ENCODE measurements at regions not wholly inside any gene's neighbourhood (a gene's known extent, or its start where the extent isn't known, plus 50 kb on each side); places are given as distances from the start of the nearest gene placed in this dataset.

DNA sequence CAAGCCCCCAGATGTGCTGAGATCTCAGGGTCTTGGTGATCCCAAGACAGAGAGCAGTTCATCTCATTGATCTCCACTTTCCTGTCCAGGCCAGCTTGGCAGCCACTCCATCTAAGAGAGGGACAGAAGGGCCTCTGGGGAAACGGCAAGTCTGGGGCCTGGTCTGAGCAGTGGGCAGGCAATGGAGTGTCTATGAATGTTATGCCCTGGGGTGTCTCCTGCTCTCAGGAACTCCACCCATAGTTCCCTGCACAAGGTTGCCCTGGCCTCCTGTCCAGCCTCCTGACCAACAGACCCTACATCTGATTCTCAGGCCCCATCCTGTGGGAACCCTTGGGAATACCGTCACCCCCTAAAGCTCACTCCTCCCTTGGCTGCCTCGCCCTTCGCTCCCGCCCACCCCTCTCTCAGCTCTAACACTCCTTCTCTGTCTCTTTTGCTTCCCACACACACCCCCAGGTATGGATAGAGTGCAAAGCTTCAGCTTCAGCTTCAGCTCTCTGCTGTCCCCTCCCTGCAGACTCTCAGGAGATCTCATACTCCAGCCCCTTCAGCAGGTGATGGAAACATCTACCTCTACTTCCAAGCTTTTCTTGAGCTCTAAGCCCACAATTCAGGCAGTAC lies 83.0 kb downstream of the HIF1AN start:
- CTCF ChIA-PET: interaction anchor here (1.0 to 1.6 kb wide), 3 partner anchors 15 to 57 kb away, joined by 3 to 5 read pairs (median 4); no protein-coding TSS in a partner anchor
- Histone ChIP-seq H3K4me3 (ENCODE audit: control insufficient read depth in 1 of 7, extremely low read depth in 1 of 7, insufficient read depth in 4 of 7, low read depth in 2 of 7, low read length in 6 of 7) (no peak overlapping the region), H3K4me1 (ENCODE audit: control extremely low read depth in 1 of 4, control insufficient read depth in 4 of 4, insufficient read depth in 4 of 4, low read length in 3 of 4) (no peaks in the 10 kb centered on the region), H3K36me3 (ENCODE audit: control insufficient read depth in 4 of 4, insufficient read depth in 4 of 4, low read length in 3 of 4) (no peaks in the 10 kb centered on the region), H3K9me3 (ENCODE audit: control extremely low read depth in 1 of 5, control insufficient read depth in 4 of 5, insufficient read depth in 2 of 5, low read depth in 1 of 5, low read length in 4 of 5) (no peaks in the 10 kb centered on the region), H3K27ac (ENCODE audit: insufficient read depth in 1 of 2, low read depth in 1 of 2, low read length in 2 of 2, poor library complexity in 1 of 2, severe bottlenecking in 2 of 2) (no peak overlapping the region), H3K27me3 (replicated peaks in 2 of 5; ENCODE audit: control insufficient read depth in 4 of 5, insufficient read depth in 5 of 5, low read length in 4 of 5) (peaks cover 0 to 92% (median 19%) of the 10 kb centered on the region in 5 experiments)
- 63% methylated on average over 1 of the region's 5 CpGs for WGBS (ENCODE audit: insufficient coverage)
- no peak for DNase-seq
- POLR2A ChIA-PET: no interaction called here

DNA sequence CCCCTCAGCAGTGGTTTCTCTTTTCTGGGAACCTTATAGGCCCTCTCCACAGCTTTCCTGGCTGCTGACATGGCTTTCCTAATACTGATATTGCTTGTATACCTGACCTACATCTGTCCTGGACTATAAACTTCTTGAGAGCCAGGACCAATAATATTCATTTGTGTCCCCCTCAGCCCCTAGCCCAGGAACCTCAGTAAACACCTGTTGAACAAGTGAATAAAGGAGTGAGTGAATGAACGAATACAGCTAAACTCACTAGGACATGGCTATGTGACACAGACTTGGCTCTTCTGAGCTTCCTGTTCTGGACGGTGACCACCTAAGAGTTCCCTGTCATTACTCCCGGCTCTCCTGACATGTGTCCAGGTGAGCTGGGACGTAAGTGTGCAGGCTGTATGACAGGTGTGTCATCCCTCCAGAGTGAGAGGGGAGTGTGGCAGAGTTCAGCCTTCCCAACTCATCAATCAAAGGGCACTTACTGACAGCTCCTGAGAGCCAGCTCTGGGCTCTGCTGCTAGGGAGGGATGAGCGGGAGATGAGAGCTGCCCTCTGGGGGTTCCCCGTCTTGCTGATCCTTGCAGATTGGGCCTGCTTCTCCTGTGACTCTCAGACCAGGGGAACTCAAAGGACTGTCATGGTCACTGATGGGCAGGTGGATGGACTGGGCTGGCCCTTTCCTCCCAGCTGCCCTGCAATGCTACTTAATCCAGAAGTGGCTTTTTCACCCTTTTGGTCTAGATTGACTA lies 84.5 kb downstream of the HIF1AN start:
- Histone ChIP-seq H3K36me3 (ENCODE audit: control insufficient read depth in 4 of 4, insufficient read depth in 4 of 4, low read length in 3 of 4) (no peaks in the 10 kb centered on the region), H3K4me3 (ENCODE audit: control insufficient read depth in 1 of 7, extremely low read depth in 1 of 7, insufficient read depth in 4 of 7, low read depth in 2 of 7, low read length in 6 of 7) (no peak overlapping the region), H3K9me3 (ENCODE audit: control extremely low read depth in 1 of 5, control insufficient read depth in 4 of 5, insufficient read depth in 2 of 5, low read depth in 1 of 5, low read length in 4 of 5) (no peaks in the 10 kb centered on the region), H3K4me1 (ENCODE audit: control extremely low read depth in 1 of 4, control insufficient read depth in 4 of 4, insufficient read depth in 4 of 4, low read length in 3 of 4) (no peaks in the 10 kb centered on the region), H3K27me3 (replicated peaks in 2 of 5; ENCODE audit: control insufficient read depth in 4 of 5, insufficient read depth in 5 of 5, low read length in 4 of 5) (peaks cover 0 to 93% (median 24%) of the 10 kb centered on the region in 5 experiments), H3K27ac (ENCODE audit: insufficient read depth in 1 of 2, low read depth in 1 of 2, low read length in 2 of 2, poor library complexity in 1 of 2, severe bottlenecking in 2 of 2) (no peak overlapping the region)
- POLR2A ChIA-PET: no interaction called here
- DNase-seq: no peak
- WGBS (ENCODE audit: insufficient coverage): 85% methylated on average over 5 of the region's 6 CpGs
- CTCF ChIA-PET: interaction anchor here (1.5 to 1.6 kb wide), 2 partner anchors 19 to 56 kb away, joined by 4 to 5 read pairs; no protein-coding TSS in a partner anchor

DNA sequence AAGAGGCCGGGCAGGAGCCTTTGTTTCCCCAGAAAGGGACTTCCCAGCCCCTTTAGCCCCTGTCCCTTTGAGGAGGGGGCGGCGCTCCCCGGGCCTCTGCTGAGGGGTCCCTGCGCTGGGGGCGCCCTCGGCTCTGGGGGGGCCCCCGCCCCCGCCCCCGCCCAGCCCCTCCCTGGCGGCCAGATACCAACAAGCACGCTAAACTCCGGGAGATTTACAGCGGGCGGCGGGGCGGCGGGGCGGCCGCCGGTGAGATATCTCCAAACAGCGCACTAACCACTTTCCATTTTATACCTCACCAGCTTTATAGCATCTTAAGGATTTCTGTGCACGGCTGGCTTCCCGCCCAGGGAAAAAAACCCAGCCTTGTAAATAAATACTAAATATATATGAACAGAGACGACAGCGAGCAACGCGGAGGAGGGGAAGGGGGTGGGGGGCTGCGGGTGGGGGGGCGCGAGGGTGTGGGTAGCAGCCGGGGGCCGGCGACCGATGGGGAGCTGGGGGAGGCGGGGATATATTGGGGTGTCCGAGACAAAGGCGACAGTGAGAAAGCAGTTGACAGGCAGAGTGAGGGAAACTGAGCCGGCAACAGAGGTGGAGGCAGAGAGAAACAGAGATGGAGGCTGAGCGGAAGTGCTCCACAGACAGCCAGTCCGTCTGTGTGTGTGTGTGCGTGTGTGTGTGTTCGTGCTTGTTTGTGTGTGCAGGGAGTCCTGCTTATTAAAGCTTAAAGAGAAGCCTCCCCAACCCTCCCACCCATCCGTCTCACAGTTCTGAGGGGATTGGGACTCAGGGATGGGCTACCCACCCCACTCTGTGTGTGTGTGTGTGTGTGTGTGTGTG lies 85.8 kb downstream of the HIF1AN start:
- 21% methylated on average over 10 of the region's 44 CpGs for WGBS (ENCODE audit: insufficient coverage)
- CTCF ChIA-PET: interaction anchor here (1.5 kb wide), 1 partner anchor 58 kb away, joined by 4 read pairs; no protein-coding TSS in a partner anchor

DNA sequence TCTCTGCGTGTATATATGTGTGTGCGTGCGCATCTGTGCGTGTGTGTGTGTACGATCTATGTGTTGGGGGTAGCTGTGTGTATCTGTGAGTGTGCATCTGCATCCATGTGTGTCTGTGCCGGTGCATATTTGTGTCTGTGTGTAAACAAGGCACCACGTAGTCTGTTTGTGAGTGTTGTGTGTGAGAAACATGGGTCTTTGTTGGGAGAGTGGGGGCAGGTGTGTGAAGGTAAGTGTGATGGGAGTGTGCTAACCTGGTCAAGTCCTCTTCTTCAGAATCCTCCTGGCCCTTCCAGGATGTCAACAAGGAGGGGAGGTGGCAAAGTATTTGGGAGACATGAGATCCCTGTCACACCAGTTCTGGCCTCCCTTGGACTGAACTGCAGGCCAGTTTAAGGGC lies 87.2 kb downstream of the HIF1AN start:
- ChIA-PET POLR2A (no interaction called here), CTCF (no interaction called here)
- Histone ChIP-seq H3K27me3 (replicated peaks in 2 of 5; ENCODE audit: control insufficient read depth in 4 of 5, insufficient read depth in 5 of 5, low read length in 4 of 5) (peaks cover 2 to 93% (median 23%) of the 10 kb centered on the region in 5 experiments), H3K4me3 (ENCODE audit: control insufficient read depth in 1 of 7, extremely low read depth in 1 of 7, insufficient read depth in 4 of 7, low read depth in 2 of 7, low read length in 6 of 7) (no peak overlapping the region), H3K4me1 (ENCODE audit: control extremely low read depth in 1 of 4, control insufficient read depth in 4 of 4, insufficient read depth in 4 of 4, low read length in 3 of 4) (no peaks in the 10 kb centered on the region), H3K9me3 (ENCODE audit: control extremely low read depth in 1 of 5, control insufficient read depth in 4 of 5, insufficient read depth in 2 of 5, low read depth in 1 of 5, low read length in 4 of 5) (no peaks in the 10 kb centered on the region), H3K36me3 (ENCODE audit: control insufficient read depth in 4 of 4, insufficient read depth in 4 of 4, low read length in 3 of 4) (no peaks in the 10 kb centered on the region), H3K27ac (ENCODE audit: insufficient read depth in 1 of 2, low read depth in 1 of 2, low read length in 2 of 2, poor library complexity in 1 of 2, severe bottlenecking in 2 of 2) (no peak overlapping the region)
- 84% methylated on average over 7 of the region's 7 CpGs for WGBS (ENCODE audit: insufficient coverage)
- no peak for DNase-seq

More for the DNA sequence above, 85.8 kb downstream of the HIF1AN start:
- POLR2A ChIA-PET: no interaction called here
- peak; percentile 13 to 45 (median 42) for DNase-seq
- no peak overlapping the region for H3K27ac ChIP-seq (ENCODE audit: insufficient read depth in 1 of 2, low read depth in 1 of 2, low read length in 2 of 2, poor library complexity in 1 of 2, severe bottlenecking in 2 of 2)
- H3K27me3 ChIP-seq (replicated peaks in 2 of 5; ENCODE audit: control insufficient read depth in 4 of 5, insufficient read depth in 5 of 5, low read length in 4 of 5): peaks cover under 1 to 95% (median 29%) of the 10 kb centered on the region in 5 experiments
- no peak overlapping the region for H3K4me3 ChIP-seq (ENCODE audit: control insufficient read depth in 1 of 7, extremely low read depth in 1 of 7, insufficient read depth in 4 of 7, low read depth in 2 of 7, low read length in 6 of 7)
- no peaks in the 10 kb centered on the region for H3K36me3 ChIP-seq (ENCODE audit: control insufficient read depth in 4 of 4, insufficient read depth in 4 of 4, low read length in 3 of 4)
- H3K4me1 ChIP-seq (ENCODE audit: control extremely low read depth in 1 of 4, control insufficient read depth in 4 of 4, insufficient read depth in 4 of 4, low read length in 3 of 4): no peaks in the 10 kb centered on the region
- H3K9me3 ChIP-seq (ENCODE audit: control extremely low read depth in 1 of 5, control insufficient read depth in 4 of 5, insufficient read depth in 2 of 5, low read depth in 1 of 5, low read length in 4 of 5): no peaks in the 10 kb centered on the region

DNA sequence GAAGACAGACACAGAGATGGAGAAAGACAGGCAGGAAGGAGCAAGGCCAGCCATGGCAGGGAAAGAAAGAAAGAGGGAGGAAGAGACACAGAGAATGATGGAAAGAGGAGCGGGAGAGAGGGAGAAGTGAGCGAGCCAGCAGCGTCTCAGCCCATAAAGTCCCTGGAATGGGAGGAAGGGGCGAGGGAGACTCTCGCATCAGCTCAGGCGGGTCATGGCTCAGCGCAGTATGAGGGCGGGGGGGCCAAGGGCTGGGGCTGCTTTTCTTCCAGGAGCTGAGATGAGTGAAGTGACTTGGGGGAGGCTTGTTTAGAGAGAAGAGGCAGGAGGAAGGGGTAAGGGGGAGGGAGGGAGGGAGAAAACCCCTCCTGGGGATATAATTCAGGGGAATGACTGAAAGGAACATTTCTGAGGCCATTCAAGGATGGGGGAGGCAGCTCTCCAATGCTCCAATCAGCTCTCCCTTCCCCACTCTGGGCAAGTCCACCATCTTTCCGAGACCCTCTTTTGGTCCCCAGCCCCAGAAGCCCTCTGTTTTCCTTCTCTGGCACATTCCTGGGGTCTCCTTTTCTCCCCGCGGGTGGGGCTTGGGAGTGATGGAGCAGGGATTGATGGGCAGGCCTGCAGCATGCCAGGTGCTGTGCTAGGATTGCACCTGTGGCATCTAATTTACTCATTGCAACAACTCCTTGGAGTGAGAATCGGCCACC lies 87.9 kb downstream of the HIF1AN start:
- WGBS (ENCODE audit: insufficient coverage): 71% methylated on average over 6 of the region's 12 CpGs
- Histone ChIP-seq H3K4me3 (ENCODE audit: control insufficient read depth in 1 of 7, extremely low read depth in 1 of 7, insufficient read depth in 4 of 7, low read depth in 2 of 7, low read length in 6 of 7) (no peak overlapping the region), H3K27ac (ENCODE audit: insufficient read depth in 1 of 2, low read depth in 1 of 2, low read length in 2 of 2, poor library complexity in 1 of 2, severe bottlenecking in 2 of 2) (no peak overlapping the region), H3K27me3 (replicated peaks in 2 of 5; ENCODE audit: control insufficient read depth in 4 of 5, insufficient read depth in 5 of 5, low read length in 4 of 5) (peaks cover 2 to 88% (median 23%) of the 10 kb centered on the region in 5 experiments), H3K9me3 (ENCODE audit: control extremely low read depth in 1 of 5, control insufficient read depth in 4 of 5, insufficient read depth in 2 of 5, low read depth in 1 of 5, low read length in 4 of 5) (no peaks in the 10 kb centered on the region), H3K36me3 (ENCODE audit: control insufficient read depth in 4 of 4, insufficient read depth in 4 of 4, low read length in 3 of 4) (no peaks in the 10 kb centered on the region), H3K4me1 (ENCODE audit: control extremely low read depth in 1 of 4, control insufficient read depth in 4 of 4, insufficient read depth in 4 of 4, low read length in 3 of 4) (no peaks in the 10 kb centered on the region)
- DNase-seq: no peak
- CTCF ChIA-PET: no interaction called here
- POLR2A ChIA-PET: no interaction called here

DNA sequence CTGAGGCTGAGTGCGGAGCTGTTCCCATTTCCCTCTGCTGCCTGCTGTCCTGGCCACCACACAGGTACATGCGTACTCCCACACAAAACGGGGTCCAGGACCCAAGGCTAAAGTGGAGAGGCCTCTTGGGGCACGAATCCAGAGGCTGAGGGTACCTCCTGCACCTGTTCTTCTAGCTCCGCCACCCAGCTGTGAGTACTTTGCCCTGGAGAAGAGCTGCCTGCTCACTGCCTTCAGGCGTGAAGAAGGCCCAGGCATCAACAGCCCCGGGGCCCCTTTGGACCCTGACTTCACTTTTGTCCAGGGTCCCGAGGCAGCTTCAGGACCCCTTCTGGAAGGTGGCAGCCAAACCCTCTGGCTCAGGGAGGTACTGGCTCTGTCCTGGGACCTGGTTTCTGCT lies 88.6 kb downstream of the HIF1AN start:
- H3K4me1 ChIP-seq (ENCODE audit: control extremely low read depth in 1 of 4, control insufficient read depth in 4 of 4, insufficient read depth in 4 of 4, low read length in 3 of 4): no peaks in the 10 kb centered on the region
- H3K36me3 ChIP-seq (ENCODE audit: control insufficient read depth in 4 of 4, insufficient read depth in 4 of 4, low read length in 3 of 4): no peaks in the 10 kb centered on the region
- H3K27me3 ChIP-seq (replicated peaks in 2 of 5; ENCODE audit: control insufficient read depth in 4 of 5, insufficient read depth in 5 of 5, low read length in 4 of 5): peaks cover 2 to 86% (median 21%) of the 10 kb centered on the region in 5 experiments
- DNase-seq: no peak
- no peak overlapping the region for H3K4me3 ChIP-seq (ENCODE audit: control insufficient read depth in 1 of 7, extremely low read depth in 1 of 7, insufficient read depth in 4 of 7, low read depth in 2 of 7, low read length in 6 of 7)
- no peaks in the 10 kb centered on the region for H3K9me3 ChIP-seq (ENCODE audit: control extremely low read depth in 1 of 5, control insufficient read depth in 4 of 5, insufficient read depth in 2 of 5, low read depth in 1 of 5, low read length in 4 of 5)
- H3K27ac ChIP-seq (ENCODE audit: insufficient read depth in 1 of 2, low read depth in 1 of 2, low read length in 2 of 2, poor library complexity in 1 of 2, severe bottlenecking in 2 of 2): no peak overlapping the region
- 75% methylated on average over 8 of the region's 8 CpGs for WGBS (ENCODE audit: insufficient coverage)
- CTCF ChIA-PET: interaction anchor here (0.9 kb wide), 1 partner anchor 120 kb away, joined by 3 read pairs; no protein-coding TSS in a partner anchor
- POLR2A ChIA-PET: no interaction called here

Data from common myeloid progenitor, CD34-positive (primary cell).